A172 (cell line): ENCODE measurements at regions not wholly inside any gene's neighbourhood (a gene's known extent, or its start where the extent isn't known, plus 50 kb on each side); places are given as distances from the start of the nearest gene placed in this dataset.

ENCODE experiments used
- DNase-seq: peaks from one replicate; pipeline ENCODE4 v3.0.0-alpha.2; 2015; ENCODE audit warnings: low spot score

DNA sequence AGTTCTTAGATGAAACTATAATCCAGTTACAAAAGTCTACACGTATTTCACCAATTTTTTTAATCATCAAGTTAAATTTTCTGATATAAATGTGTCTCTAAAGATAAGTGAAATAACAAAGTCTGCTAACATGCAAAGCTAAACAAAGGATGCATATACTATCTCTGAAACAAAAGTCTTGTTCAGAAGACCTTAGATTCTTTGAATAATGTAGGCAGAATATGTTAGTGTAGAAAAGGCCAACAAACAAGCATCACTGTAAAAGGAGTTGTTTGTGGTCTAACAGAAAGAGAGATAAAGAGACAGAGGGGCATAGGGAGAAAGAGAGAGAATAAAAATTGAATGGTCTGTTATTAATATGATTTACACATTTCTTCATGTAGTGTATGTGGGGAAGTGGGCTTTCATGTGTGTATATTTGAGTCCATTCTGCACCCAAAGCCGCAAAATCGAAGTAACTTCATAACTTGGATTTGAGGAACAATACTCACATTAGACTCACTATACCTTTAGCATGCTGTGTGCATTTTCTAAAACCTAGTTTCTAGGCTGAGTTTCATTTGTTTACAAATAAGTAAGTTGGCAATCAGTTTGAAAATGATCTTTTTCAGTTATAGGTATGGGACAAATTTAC, 734.8 kb upstream of the REG3G start:
- no peak for DNase-seq

DNA sequence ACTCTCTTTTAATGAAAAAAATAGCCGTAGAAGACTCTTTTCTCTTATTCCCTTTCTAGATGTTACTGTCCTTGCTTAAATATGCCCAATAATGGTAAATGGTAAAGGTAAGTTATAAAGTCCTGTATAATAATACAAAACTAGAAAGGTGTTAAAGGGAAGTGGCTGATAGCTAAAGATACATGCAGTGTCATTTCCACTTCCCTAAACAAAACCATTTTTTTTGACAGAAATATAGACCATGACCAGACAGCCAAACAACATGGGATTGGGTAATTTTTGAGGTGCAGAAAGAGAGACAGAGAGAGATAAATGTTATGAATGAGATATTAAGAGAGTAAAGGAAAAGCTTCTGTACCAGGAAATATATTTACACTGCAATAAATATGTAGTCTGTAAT, 731.7 kb upstream of the REG3G start:
- no peak for DNase-seq

DNA sequence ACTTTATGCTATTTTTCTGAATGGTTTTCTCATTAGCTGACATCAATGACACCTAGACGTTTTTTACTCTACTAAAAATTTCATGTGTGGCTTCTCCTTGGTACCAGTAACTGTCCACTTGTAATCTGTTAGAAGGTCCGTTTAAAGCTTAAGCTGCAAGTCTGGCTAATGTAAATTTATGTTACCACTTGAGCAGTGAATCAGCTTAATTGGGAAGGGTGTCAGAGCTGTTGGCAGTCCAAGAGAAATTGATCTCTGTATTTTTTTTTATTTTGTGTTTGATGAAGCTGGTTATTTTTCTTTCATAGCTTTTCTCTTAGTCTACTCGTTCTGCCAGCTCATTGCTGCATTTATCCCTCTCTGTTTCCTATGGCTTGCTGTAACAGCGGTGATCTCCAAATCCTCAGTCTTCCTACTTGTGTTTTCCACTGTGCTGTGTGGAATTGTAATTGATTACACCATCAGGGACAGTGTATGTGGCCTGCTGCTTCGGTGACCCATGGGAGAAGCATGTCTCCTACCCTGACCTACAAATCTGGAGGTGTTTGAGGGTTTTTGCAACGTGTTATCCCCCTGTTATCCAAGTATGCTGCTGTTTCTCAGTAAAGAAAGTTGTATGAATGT, 724.2 kb upstream of the REG3G start:
- DNase-seq: no peak

DNA sequence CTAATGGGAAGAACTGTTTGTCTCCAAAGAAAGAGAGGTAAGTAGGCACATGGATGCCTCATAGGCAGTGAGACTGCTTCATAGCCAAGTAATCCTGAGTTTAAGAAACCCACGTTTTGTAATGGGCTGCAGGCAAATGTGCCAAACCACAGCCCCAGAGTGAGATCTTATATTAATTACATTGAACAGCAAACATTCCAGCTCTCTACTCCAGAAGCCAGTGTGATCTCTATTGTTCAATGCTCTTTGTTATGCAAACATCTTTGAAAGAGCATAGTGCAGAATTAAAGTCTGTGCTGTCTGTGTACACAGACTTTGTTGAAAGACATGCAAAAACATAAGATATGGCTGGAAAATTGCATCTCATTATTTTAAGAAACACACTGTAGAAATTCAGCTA, 720.8 kb upstream of the REG3G start:
- DNase-seq: no peak

- no peak for DNase-seq
Observed at GRCh38 chr2:78309460-78309859, 716.0 kb upstream of the REG3G start.

GRCh38 chr2:78315368-78315767, 710.1 kb upstream of the REG3G start:
- no peak for DNase-seq

- no peak for DNase-seq
Observed at GRCh38 chr2:78318275-78318674, 707.2 kb upstream of the REG3G start.

- DNase-seq: no peak
Observed at GRCh38 chr2:78330193-78330592, 695.3 kb upstream of the REG3G start.

DNA sequence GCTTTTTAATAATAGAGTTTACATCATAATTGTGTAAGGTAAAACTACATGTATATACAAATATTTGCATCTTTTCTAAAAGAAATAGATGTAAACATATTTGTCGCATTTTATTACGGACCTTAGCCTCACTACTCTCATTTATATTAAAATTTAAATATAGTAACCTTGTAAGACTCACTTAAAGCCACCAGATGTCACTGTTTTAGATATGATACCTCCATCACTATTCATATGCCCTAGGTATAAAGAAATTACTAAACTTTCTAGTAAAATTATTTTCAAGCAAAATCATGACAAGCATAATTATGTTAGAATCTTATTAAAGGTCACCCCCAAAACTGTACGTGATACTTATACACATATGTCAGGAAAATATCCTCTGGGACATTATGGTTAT, 674.3 kb upstream of the REG3G start:
- no peak for DNase-seq

DNA sequence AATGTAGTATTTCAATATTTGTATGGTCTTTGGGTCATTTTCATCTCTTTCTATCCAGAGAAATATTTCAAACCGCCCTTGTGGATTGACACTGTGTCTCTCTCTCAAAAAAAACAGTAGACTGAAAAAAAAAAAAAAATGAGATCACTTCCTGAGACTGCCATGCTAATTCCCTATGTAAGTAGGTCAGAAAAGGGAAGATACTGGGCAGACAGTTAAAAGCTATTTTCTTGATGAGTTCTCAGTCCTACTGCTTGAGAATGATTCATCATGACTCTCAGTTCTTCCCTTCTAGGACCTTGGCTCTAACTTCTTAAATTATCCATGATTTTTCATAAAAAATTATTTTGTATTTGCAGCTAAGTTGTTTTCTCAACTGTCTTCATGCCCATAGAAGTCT, 672.3 kb upstream of the REG3G start:
- peak; percentile 42 for DNase-seq

DNA sequence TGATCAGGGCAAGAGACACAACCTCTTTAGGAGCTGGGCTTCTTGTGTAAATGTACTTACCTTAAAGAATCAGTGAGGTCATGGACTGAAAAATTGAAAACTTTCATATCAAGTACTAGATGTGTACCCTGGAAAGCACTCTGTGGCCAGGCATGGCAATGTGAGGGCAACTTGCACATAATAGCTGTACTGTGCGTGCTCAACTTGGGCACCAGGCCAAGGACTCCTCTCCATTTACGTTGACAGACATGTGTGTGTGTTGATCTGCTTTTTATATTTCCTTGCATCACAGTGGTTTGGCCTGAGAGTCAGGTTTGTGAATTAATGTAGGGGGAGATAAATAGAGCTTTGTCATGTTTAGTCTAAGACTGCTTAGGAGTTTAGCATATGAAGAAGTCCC, 669.5 kb upstream of the REG3G start:
- no peak for DNase-seq

DNA sequence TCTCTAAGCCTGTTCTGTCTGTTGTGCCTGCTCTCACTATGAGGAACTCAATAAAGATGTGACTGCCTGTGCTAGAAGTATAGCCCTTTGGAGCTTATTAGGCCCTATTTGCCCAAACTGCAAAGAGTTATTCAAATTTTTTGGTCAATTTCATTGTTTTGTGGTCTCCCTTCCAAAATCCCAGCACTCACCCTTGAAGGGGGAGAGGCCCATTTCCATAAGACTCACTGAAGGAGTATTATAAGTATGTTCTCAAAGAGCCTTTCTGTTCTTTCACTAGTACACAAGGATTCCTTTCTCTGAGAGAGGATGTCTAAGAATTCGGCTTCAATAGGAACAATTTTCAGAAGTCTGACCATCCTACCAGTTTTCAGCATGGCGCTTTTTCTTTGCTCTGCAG, 641.9 kb upstream of the REG3G start:
- no peak for DNase-seq

GRCh38 chr2:78397198-78397597, 628.3 kb upstream of the REG3G start:
- no peak for DNase-seq

DNA sequence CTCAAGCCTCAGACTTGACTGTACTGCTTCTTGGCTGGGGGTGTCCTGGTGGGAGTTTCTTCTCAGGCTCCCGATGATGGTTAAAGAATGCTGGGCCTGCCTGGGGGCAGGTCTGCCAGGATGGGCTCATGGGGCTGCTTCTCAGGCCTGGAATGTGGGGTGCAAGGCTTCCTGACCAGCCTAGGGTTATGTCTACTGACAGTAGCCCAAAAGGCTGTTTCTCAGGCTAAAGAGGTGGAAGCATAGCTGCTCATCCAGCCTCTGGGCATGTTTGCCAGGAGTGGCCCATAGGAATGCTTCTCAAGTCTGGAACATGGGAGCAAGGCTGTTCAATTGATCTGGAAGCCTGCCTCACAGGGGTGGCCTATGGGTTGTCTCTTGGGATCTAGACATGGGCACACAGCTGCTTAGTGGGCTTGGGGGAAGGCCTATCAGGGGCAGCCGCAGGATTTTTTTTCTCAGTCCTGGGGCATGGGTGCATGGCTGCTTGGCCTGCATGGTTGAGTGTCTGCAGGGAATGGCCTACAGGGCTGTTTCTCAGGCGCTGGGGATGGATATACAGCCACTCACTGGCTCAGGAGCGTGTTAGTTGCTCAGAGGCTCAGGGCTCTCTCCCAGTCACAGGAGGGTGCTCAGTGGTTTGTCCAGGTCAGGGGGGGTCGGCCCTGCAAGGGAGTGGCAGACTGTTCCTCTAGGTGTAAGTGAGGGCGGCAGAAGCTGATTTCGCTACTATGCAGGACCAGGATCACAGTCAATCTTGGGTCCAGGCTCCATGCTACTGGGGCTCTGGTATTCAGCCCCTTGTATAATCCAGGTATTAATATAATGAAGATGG, 617.3 kb upstream of the REG3G start:
- no peak for DNase-seq

- DNase-seq: no peak
Observed at GRCh38 chr2:78408795-78409118, 616.7 kb upstream of the REG3G start.

GRCh38 chr2:78411303-78411702, 614.2 kb upstream of the REG3G start:
- no peak for DNase-seq

DNA sequence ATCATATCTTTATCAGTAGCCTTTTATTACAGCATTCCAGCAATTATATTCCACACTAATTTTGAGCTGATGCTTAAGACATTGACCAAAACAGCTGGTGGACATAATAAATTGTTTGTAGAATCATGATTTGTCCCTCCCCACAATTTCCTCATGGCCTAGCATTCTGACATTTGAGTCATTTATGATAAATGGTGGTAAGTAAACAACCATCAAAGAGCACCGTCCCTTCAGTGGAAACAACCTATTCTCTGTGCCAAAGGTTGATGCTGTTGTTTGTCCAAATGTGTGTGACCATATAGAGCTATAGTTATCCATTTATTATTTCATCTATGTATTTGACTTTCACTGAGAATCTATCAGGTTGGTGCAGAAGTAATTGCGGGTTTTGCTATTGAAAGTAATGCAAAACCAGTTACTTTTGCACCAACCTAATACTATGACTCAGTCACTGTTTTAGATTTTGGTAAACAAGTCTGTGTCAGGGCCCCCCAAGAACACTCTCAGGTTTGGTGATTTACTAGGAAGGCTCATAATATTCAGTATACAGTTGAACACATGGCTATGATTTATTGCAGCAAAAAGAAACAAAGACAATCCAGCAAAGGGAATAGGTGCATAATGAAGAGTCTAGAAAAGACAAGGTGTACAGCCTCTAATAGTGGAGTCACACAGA, 608.7 kb upstream of the REG3G start:
- DNase-seq: no peak

DNA sequence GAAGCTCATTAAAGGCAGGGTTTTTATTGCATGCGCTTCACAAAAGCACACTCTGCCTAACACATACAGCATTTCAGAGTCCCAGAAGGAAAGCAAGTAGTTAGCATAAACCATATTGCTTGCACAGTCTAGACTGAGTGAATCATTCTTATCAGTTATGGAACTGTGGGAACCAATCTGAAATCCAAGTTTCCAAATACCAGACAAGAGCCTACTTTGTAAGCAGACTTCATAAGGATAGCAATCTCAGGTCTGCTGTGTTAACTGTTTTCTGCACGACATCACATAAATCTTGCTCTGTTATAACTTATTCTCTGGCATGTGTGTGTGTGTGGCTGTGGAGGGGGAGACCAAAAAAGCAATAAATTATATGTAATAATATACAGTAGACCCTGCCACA, 608.1 kb upstream of the REG3G start:
- peak; percentile 45 for DNase-seq

- DNase-seq: peak; percentile 65
Observed at GRCh38 chr2:78418021-78418420, 607.5 kb upstream of the REG3G start.

DNA sequence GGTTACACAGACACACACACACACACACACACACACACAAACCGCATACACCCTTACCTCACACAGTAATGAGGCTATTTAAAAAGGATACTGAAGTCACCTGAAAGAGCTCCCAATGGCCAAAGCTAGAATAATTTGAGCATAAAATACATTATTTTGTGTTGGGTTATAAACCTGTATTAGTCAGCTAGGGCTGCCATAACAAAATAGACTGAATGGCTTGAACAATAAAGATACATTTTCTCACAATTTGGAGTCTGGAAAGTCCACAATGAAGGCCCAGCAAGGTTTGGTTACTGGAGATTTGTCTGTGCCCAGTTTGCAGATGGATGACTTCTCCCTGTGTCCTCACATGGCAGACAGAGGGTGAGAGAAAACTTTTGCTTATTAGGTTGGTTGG, 605.4 kb upstream of the REG3G start:
- no peak for DNase-seq

DNA sequence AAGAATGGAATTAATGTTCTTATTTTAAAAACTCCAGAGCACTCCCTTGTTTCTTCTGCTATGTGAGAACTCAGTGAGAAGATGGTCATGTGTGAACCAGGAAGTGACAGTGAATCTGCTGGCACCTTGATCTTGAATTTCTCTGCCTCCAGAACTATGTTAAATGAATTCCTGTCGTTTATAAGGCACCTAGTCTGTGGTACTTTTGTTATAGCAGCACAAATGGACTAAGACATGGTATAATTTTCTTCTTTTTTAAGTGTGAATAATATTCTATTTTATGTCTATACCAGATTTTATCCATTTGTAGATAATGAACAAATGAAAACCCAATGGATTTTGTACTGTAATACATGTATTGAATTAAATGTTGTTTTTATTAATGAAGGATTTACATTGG, 601.9 kb upstream of the REG3G start:
- no peak for DNase-seq

DNA sequence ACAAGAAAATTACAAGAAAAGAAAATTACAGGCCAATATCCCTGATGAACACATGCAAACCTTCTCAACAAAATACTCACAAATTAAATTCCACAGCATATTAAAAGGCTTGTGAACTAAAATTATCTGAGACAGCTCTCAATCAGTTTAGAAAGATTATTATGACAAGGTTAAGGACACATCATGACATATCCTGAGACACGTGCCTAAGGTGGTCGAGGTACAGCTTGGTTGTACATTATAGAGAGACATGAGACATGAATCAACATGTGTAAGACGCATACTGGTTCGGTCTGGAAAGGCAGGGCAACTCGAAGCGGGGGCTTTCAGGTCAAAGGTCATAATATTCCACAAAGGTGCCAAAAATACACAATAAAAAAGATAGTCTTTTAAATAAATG, 598.3 kb upstream of the REG3G start:
- DNase-seq: no peak

GRCh38 chr2:78431241-78431640, 594.3 kb upstream of the REG3G start:
- DNase-seq: no peak
